Prostate gland (tissue), 2 donors: ENCODE measurements at regions not wholly inside any gene's neighbourhood (a gene's known extent, or its start where the extent isn't known, plus 50 kb on each side); places are given as distances from the start of the nearest gene placed in this dataset.

Experiments
- POLR2A ChIP-seq: fragments of 450-650 bp; IDR thresholded peaks from one replicate; pipeline ENCODE4 v1.6.1; 2016; ENCODE audit warnings: antibody characterized with exemption, mild to moderate bottlenecking
- TF ChIP-seq, protein P1 (sequence below), 4 experiments: fragments of 200-600 bp in 2 of 4; fragments of 450-650 bp in 2 of 4; sonication (generic) in 2 of 4; IDR thresholded peaks; 1 replicate in 3 of 4; 2 replicates in 1 of 4; pipeline ENCODE4 v1.5.1; 2016 to 2019; ENCODE audit warnings: antibody characterized with exemption in 4 of 4, mild to moderate bottlenecking in 2 of 4, moderate library complexity in 2 of 4

DNA sequence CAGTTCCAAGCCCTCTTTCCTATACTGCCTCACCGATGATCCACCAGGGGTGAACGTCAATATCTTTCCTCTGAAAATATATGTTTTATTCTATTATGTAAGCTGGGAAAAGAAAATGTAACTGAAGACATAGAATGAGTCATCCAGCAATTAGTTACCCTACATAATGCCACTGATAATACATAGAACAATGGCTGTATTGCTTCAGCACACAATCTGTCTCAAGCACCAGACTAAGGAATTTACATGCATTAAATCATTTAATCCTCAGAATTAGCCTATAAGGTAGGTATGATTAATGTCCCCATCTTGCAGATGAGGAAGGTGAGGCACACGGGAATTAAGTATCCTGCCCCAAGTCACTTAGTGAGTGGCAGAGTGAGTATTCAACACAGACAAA, 472.8 kb downstream of the TOX3 start:
- TF ChIP-seq POLR2A, result no peak
- TF ChIP-seq, protein P1, sequence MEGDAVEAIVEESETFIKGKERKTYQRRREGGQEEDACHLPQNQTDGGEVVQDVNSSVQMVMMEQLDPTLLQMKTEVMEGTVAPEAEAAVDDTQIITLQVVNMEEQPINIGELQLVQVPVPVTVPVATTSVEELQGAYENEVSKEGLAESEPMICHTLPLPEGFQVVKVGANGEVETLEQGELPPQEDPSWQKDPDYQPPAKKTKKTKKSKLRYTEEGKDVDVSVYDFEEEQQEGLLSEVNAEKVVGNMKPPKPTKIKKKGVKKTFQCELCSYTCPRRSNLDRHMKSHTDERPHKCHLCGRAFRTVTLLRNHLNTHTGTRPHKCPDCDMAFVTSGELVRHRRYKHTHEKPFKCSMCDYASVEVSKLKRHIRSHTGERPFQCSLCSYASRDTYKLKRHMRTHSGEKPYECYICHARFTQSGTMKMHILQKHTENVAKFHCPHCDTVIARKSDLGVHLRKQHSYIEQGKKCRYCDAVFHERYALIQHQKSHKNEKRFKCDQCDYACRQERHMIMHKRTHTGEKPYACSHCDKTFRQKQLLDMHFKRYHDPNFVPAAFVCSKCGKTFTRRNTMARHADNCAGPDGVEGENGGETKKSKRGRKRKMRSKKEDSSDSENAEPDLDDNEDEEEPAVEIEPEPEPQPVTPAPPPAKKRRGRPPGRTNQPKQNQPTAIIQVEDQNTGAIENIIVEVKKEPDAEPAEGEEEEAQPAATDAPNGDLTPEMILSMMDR (IDR thresholded peaks at IDR 0.05), result no peak
